A673 (cell line): ENCODE measurements at regions not wholly inside any gene's neighbourhood (a gene's known extent, or its start where the extent isn't known, plus 50 kb on each side); places are given as distances from the start of the nearest gene placed in this dataset.

Experiments
- BruUV-seq: library from RNA; stranded (reverse); fragments of 400-500 nt; replicated peaks from 2 replicates; lab custom pipeline; 2021; lab: Mats Ljungman, UMichigan
- CTCF ChIA-PET: fragments of 300-600 bp; sonication (Branson Sonifier 250); formaldehyde crosslinking; loops from one replicate; lab custom pipeline; 2022; ENCODE audit warnings: antibody characterized with exemption; lab: Charles Lee
- POLR2A ChIA-PET: fragments of 300-600 bp; sonication (Branson Sonifier 250); formaldehyde crosslinking; loops from one replicate; lab custom pipeline; 2022; ENCODE audit warnings: antibody characterized with exemption; ENCODE audit not compliant: low non-redundant PET; lab: Charles Lee
- DNase-seq: peaks from one replicate; pipeline ENCODE4 v3.0.0-alpha.2; 2015; ENCODE audit warnings: low spot score
- H3K27ac ChIP-seq: fragments of 200-600 bp; sonication (generic); 2 replicates; pipeline ENCODE4 v1.5.1; 2016; ENCODE audit warnings: mixed run types, low read depth, mild to moderate bottlenecking, mixed read lengths, antibody characterized with exemption, low read length; ENCODE audit not compliant: poor library complexity, severe bottlenecking
- H3K27me3 ChIP-seq: fragments of 200-600 bp; sonication (generic); replicated peaks from 2 replicates; pipeline ENCODE4 v1.6.1; 2017; ENCODE audit warnings: mixed run types, low read depth, mild to moderate bottlenecking, mixed read lengths, antibody characterized with exemption, low read length; ENCODE audit not compliant: insufficient read depth, poor library complexity
- H3K36me3 ChIP-seq: fragments of 200-600 bp; sonication (generic); 2 replicates; pipeline ENCODE4 v1.6.1; 2016; ENCODE audit warnings: mixed run types, mild to moderate bottlenecking, mixed read lengths, antibody characterized with exemption, low read length; ENCODE audit not compliant: insufficient read depth, poor library complexity, severe bottlenecking
- H3K4me1 ChIP-seq: fragments of 200-600 bp; sonication (generic); 2 replicates; pipeline ENCODE4 v1.6.1; 2017; ENCODE audit warnings: mixed run types, mild to moderate bottlenecking, mixed read lengths, antibody characterized with exemption, low read length; ENCODE audit not compliant: insufficient read depth, poor library complexity, severe bottlenecking
- H3K4me3 ChIP-seq: fragments of 200-600 bp; sonication (generic); 2 replicates; pipeline ENCODE4 v1.5.1; 2016; ENCODE audit warnings: low read depth, mixed run types, mild to moderate bottlenecking, mixed read lengths, low read length; ENCODE audit not compliant: poor library complexity, severe bottlenecking
- H3K9me3 ChIP-seq: fragments of 200-600 bp; sonication (generic); 2 replicates; pipeline ENCODE4 v1.6.1; 2016; ENCODE audit warnings: mixed run types, low read depth, mild to moderate bottlenecking, mixed read lengths, antibody characterized with exemption, low read length; ENCODE audit not compliant: poor library complexity, severe bottlenecking
- CTCF ChIP-seq: fragments of 300-800, 200-600 bp; sonication (generic); conservative IDR thresholded peaks from 2 replicates; pipeline ENCODE4 v1.5.1; 2017; ENCODE audit warnings: low read depth, mild to moderate bottlenecking, antibody characterized with exemption, low read length, moderate library complexity, mixed read lengths
- EZH2 ChIP-seq: fragments of 200-600 bp; sonication (generic); IDR thresholded peaks from 2 replicates; pipeline ENCODE4 v1.6.1; 2017; ENCODE audit warnings: borderline replicate concordance, low read depth, mild to moderate bottlenecking, mixed read lengths, antibody characterized with exemption, low read length; ENCODE audit not compliant: poor library complexity, severe bottlenecking
- intact Hi-C: fragments of 100-400 bp; cut with micrococcal nuclease; formaldehyde crosslinking; loops from one replicate; pipeline ENCODE4 v1.10.0; 2022; ENCODE audit not compliant: unreplicated experiment

GRCh38 chrX:69089203-69089602 is 76.0 kb downstream of the PJA1 start:
- TF ChIP-seq CTCF, result no peak
- no peak for TF ChIP-seq EZH2
- Histone ChIP-seq H3K27ac (no peak overlapping the region), H3K27me3 (no peaks in the 10 kb centered on the region), H3K9me3 (no peaks in the 10 kb centered on the region), H3K4me3 (no peak overlapping the region), H3K36me3 (no peaks in the 10 kb centered on the region), H3K4me1 (no peaks in the 10 kb centered on the region)
- BruUV-seq, result no TSS peak
- POLR2A ChIA-PET, result no interaction called here
- intact Hi-C loops, result no loop called here
- no peak for DNase-seq
- CTCF ChIA-PET, result no interaction called here

- BruUV-seq, result no TSS peak
- no peaks in the 10 kb centered on the region for H3K4me1 ChIP-seq
- ChIA-PET POLR2A (interaction anchor here (0.7 kb wide), 1 partner anchor 114 kb away, joined by 4 read pairs; no protein-coding TSS in a partner anchor), CTCF (no interaction called here)
- intact Hi-C loops, result no loop called here
- no peak for DNase-seq
- H3K9me3 ChIP-seq, result no peaks in the 10 kb centered on the region
- H3K27me3 ChIP-seq, result no peaks in the 10 kb centered on the region
- no peak overlapping the region for H3K27ac ChIP-seq
- no peak overlapping the region for H3K4me3 ChIP-seq
- H3K36me3 ChIP-seq, result no peaks in the 10 kb centered on the region
- TF ChIP-seq CTCF, result no peak
- no peak for TF ChIP-seq EZH2
Measured at GRCh38 chrX:69088171-69088938, 76.9 kb downstream of the PJA1 start.

- DNase-seq, result no peak
- Histone ChIP-seq H3K4me1 (no peaks in the 10 kb centered on the region), H3K36me3 (no peaks in the 10 kb centered on the region), H3K27me3 (no peaks in the 10 kb centered on the region), H3K9me3 (no peaks in the 10 kb centered on the region), H3K27ac (no peak overlapping the region), H3K4me3 (no peak overlapping the region)
- ChIA-PET POLR2A (no interaction called here), CTCF (no interaction called here)
- BruUV-seq, result no TSS peak
- TF ChIP-seq EZH2, result no peak
- TF ChIP-seq CTCF, result no peak
- intact Hi-C loops, result no loop called here
Measured at GRCh38 chrX:69085826-69086225, 79.4 kb downstream of the PJA1 start.
